ENCODE measurements at regions not wholly inside any gene's neighbourhood (a gene's known extent, or its start where the extent isn't known, plus 50 kb on each side); places are given as distances from the start of the nearest gene placed in this dataset.

DNA sequence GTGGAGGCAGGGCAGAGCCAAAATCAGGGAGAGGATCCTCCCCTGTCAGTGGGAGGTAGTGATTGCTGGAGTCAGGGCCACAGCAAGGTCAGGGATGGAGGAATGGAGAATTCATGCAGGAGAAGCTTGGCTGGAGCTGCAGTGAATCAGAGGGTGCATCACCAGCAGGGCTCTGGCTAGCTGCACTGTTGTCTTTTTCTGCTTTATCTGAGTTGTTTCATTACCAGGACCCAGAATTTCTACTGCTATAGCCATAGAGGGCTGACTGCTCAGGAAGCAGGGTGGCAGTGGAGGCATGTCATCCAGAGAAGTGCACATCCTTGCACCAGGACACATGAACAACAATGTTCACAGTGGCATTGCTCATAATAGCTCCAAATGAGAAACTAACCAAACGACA, 113.5 kb upstream of the GALNT15 start:
- Histone ChIP-seq H3K4me1 (ENCODE audit: insufficient read depth) (0 out of 2 replicates have a peak, but pooled peaks cover under 1% of the 10 kb centered on the region), H3K9me2 (ENCODE audit: insufficient read depth) (peaks cover 4% of the 10 kb centered on the region; the same call in 1 of the 2 replicates), H4K20me1 (replicated peaks; ENCODE audit: insufficient read depth) (no peaks in the 10 kb centered on the region), H3K36me3 (ENCODE audit: insufficient read depth) (no peaks in the 10 kb centered on the region), H3K4me2 (no peak overlapping the region), H3F3A (replicated peaks; ENCODE audit: low read depth) (no peaks in the 10 kb centered on the region), H3K27me3 (ENCODE audit: insufficient read depth) (no peaks in the 10 kb centered on the region), H3K4me3 (no peak overlapping the region), H2AFZ (no peak overlapping the region), H3K27ac (ENCODE audit: low read depth) (no peak overlapping the region), H3K79me2 (replicated peaks; ENCODE audit: insufficient read depth) (no peaks in the 10 kb centered on the region)
- no peak overlapping the region for H3K27ac Mint-ChIP-seq
- H3K4me1 Mint-ChIP-seq, result 0 out of 3 replicates have a peak, but pooled peaks cover 2% of the 10 kb centered on the region
- H3K36me3 Mint-ChIP-seq (ENCODE audit: low read depth), result no peaks in the 10 kb centered on the region
- H3K27me3 Mint-ChIP-seq (ENCODE audit: insufficient read depth, low read depth, poor library complexity), result no peaks in the 10 kb centered on the region
- H3K9me3 Mint-ChIP-seq, result no peaks in the 10 kb centered on the region
- no peak overlapping the region for H3K4me3 Mint-ChIP-seq
- ATAC-seq (no peak), DNase-seq (ENCODE audit: low spot score) (no peak)
- TF ChIP-seq, protein P1, sequence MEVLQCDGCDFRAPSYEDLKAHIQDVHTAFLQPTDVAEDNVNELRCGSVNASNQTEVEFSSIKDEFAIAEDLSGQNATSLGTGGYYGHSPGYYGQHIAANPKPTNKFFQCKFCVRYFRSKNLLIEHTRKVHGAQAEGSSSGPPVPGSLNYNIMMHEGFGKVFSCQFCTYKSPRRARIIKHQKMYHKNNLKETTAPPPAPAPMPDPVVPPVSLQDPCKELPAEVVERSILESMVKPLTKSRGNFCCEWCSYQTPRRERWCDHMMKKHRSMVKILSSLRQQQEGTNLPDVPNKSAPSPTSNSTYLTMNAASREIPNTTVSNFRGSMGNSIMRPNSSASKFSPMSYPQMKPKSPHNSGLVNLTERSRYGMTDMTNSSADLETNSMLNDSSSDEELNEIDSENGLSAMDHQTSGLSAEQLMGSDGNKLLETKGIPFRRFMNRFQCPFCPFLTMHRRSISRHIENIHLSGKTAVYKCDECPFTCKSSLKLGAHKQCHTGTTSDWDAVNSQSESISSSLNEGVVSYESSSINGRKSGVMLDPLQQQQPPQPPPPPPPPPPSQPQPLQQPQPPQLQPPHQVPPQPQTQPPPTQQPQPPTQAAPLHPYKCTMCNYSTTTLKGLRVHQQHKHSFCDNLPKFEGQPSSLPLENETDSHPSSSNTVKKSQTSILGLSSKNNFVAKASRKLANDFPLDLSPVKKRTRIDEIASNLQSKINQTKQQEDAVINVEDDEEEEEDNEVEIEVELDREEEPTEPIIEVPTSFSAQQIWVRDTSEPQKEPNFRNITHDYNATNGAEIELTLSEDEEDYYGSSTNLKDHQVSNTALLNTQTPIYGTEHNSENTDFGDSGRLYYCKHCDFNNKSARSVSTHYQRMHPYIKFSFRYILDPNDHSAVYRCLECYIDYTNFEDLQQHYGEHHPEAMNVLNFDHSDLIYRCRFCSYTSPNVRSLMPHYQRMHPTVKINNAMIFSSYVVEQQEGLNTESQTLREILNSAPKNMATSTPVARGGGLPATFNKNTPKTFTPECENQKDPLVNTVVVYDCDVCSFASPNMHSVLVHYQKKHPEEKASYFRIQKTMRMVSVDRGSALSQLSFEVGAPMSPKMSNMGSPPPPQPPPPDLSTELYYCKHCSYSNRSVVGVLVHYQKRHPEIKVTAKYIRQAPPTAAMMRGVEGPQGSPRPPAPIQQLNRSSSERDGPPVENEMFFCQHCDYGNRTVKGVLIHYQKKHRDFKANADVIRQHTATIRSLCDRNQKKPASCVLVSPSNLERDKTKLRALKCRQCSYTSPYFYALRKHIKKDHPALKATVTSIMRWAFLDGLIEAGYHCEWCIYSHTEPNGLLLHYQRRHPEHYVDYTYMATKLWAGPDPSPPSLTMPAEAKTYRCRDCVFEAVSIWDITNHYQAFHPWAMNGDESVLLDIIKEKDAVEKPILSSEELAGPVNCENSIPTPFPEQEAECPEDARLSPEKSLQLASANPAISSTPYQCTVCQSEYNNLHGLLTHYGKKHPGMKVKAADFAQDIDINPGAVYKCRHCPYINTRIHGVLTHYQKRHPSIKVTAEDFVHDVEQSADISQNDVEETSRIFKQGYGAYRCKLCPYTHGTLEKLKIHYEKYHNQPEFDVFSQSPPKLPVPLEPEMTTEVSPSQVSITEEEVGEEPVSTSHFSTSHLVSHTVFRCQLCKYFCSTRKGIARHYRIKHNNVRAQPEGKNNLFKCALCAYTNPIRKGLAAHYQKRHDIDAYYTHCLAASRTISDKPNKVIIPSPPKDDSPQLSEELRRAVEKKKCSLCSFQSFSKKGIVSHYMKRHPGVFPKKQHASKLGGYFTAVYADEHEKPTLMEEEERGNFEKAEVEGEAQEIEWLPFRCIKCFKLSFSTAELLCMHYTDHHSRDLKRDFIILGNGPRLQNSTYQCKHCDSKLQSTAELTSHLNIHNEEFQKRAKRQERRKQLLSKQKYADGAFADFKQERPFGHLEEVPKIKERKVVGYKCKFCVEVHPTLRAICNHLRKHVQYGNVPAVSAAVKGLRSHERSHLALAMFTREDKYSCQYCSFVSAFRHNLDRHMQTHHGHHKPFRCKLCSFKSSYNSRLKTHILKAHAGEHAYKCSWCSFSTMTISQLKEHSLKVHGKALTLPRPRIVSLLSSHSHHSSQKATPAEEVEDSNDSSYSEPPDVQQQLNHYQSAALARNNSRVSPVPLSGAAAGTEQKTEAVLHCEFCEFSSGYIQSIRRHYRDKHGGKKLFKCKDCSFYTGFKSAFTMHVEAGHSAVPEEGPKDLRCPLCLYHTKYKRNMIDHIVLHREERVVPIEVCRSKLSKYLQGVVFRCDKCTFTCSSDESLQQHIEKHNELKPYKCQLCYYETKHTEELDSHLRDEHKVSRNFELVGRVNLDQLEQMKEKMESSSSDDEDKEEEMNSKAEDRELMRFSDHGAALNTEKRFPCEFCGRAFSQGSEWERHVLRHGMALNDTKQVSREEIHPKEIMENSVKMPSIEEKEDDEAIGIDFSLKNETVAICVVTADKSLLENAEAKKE (CRISPR knock-in tag; IDR thresholded peaks at IDR 0.05), result no peak
- TF ChIP-seq JUNB (IDR thresholded peaks at IDR 0.05; ENCODE audit: unreplicated experiment) (no peak), ZNF331 (CRISPR knock-in tag; IDR thresholded peaks at IDR 0.05; ENCODE audit: low read depth) (no peak), EZH2phosphoT487 (IDR thresholded peaks at IDR 0.05; ENCODE audit: unreplicated experiment) (no peak), CREB1 (CRISPR knock-in tag; IDR thresholded peaks at IDR 0.05; ENCODE audit: low read depth) (no peak), EZH2 (IDR thresholded peaks at IDR 0.05; ENCODE audit: low read depth, unreplicated experiment) (no peak), NANOG (IDR thresholded peaks at IDR 0.05; ENCODE audit: borderline replicate concordance) (no peak), ZNF114 (CRISPR knock-in tag; IDR thresholded peaks at IDR 0.05) (no peak), POLR2AphosphoS5 (IDR thresholded peaks at IDR 0.05; ENCODE audit: low read depth) (no peak), STAT1 (IDR thresholded peaks at IDR 0.05; ENCODE audit: unreplicated experiment) (no peak)
- TF ChIP-seq, protein P2, sequence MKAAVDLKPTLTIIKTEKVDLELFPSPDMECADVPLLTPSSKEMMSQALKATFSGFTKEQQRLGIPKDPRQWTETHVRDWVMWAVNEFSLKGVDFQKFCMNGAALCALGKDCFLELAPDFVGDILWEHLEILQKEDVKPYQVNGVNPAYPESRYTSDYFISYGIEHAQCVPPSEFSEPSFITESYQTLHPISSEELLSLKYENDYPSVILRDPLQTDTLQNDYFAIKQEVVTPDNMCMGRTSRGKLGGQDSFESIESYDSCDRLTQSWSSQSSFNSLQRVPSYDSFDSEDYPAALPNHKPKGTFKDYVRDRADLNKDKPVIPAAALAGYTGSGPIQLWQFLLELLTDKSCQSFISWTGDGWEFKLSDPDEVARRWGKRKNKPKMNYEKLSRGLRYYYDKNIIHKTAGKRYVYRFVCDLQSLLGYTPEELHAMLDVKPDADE (IDR thresholded peaks at IDR 0.05), result no peak
- TF ChIP-seq, protein P3, sequence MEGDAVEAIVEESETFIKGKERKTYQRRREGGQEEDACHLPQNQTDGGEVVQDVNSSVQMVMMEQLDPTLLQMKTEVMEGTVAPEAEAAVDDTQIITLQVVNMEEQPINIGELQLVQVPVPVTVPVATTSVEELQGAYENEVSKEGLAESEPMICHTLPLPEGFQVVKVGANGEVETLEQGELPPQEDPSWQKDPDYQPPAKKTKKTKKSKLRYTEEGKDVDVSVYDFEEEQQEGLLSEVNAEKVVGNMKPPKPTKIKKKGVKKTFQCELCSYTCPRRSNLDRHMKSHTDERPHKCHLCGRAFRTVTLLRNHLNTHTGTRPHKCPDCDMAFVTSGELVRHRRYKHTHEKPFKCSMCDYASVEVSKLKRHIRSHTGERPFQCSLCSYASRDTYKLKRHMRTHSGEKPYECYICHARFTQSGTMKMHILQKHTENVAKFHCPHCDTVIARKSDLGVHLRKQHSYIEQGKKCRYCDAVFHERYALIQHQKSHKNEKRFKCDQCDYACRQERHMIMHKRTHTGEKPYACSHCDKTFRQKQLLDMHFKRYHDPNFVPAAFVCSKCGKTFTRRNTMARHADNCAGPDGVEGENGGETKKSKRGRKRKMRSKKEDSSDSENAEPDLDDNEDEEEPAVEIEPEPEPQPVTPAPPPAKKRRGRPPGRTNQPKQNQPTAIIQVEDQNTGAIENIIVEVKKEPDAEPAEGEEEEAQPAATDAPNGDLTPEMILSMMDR (conservative IDR thresholded peaks at IDR 0.05; ENCODE audit: low read depth in 2 of 2), result no peak
- TF ChIP-seq, protein P4, sequence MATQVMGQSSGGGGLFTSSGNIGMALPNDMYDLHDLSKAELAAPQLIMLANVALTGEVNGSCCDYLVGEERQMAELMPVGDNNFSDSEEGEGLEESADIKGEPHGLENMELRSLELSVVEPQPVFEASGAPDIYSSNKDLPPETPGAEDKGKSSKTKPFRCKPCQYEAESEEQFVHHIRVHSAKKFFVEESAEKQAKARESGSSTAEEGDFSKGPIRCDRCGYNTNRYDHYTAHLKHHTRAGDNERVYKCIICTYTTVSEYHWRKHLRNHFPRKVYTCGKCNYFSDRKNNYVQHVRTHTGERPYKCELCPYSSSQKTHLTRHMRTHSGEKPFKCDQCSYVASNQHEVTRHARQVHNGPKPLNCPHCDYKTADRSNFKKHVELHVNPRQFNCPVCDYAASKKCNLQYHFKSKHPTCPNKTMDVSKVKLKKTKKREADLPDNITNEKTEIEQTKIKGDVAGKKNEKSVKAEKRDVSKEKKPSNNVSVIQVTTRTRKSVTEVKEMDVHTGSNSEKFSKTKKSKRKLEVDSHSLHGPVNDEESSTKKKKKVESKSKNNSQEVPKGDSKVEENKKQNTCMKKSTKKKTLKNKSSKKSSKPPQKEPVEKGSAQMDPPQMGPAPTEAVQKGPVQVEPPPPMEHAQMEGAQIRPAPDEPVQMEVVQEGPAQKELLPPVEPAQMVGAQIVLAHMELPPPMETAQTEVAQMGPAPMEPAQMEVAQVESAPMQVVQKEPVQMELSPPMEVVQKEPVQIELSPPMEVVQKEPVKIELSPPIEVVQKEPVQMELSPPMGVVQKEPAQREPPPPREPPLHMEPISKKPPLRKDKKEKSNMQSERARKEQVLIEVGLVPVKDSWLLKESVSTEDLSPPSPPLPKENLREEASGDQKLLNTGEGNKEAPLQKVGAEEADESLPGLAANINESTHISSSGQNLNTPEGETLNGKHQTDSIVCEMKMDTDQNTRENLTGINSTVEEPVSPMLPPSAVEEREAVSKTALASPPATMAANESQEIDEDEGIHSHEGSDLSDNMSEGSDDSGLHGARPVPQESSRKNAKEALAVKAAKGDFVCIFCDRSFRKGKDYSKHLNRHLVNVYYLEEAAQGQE (IDR thresholded peaks at IDR 0.05; ENCODE audit: unreplicated experiment), result no peak
